HG02798 (cell line): ENCODE measurements at regions not wholly inside any gene's neighbourhood (a gene's known extent, or its start where the extent isn't known, plus 50 kb on each side); places are given as distances from the start of the nearest gene placed in this dataset.

Experiments used
- ATAC-seq: cut with Tn5 transposase; IDR thresholded peaks from one replicate; pipeline ENCODE4 v1.9.1; 2021; ENCODE audit warnings: mild to moderate bottlenecking; ENCODE audit not compliant: unreplicated experiment, poor library complexity

- no peak for ATAC-seq
Observed at GRCh38 chr2:196307775-196308305, 136.5 kb upstream of the STK17B start.

- no peak for ATAC-seq
Observed at GRCh38 chr2:196309691-196310090, 138.3 kb upstream of the STK17B start.

- no peak for ATAC-seq
Observed at GRCh38 chr2:196314157-196314556, 142.8 kb upstream of the STK17B start.

GRCh38 chr2:196314780-196315179, 143.4 kb upstream of the STK17B start:
- ATAC-seq: no peak

GRCh38 chr2:196315388-196316049, 144.1 kb upstream of the STK17B start:
- no peak for ATAC-seq

GRCh38 chr2:196316050-196316430, 144.7 kb upstream of the STK17B start:
- no peak for ATAC-seq

GRCh38 chr2:196318517-196319377, 147.4 kb upstream of the STK17B start:
- no peak for ATAC-seq

- ATAC-seq: no peak
Observed at GRCh38 chr2:196322973-196323810, 151.8 kb upstream of the STK17B start.

- ATAC-seq: no peak
Observed at GRCh38 chr2:196324211-196324610, 152.8 kb upstream of the STK17B start.

GRCh38 chr2:196328088-196328680, 156.8 kb upstream of the STK17B start:
- no peak for ATAC-seq

GRCh38 chr2:196329959-196330358, 158.6 kb upstream of the STK17B start:
- no peak for ATAC-seq

- no peak for ATAC-seq
Observed at GRCh38 chr2:196330645-196331044, 159.3 kb upstream of the STK17B start.

GRCh38 chr2:196331143-196331542, 159.8 kb upstream of the STK17B start:
- ATAC-seq: no peak

- ATAC-seq: no peak
Observed at GRCh38 chr2:196331851-196332250, 160.5 kb upstream of the STK17B start.

GRCh38 chr2:196333397-196333796, 162.0 kb upstream of the STK17B start:
- no peak for ATAC-seq

- no peak for ATAC-seq
Observed at GRCh38 chr2:196334710-196335109, 163.3 kb upstream of the STK17B start.

GRCh38 chr2:196335221-196335634, 163.8 kb upstream of the STK17B start:
- no peak for ATAC-seq

- no peak for ATAC-seq
Observed at GRCh38 chr2:196336207-196336606, 164.8 kb upstream of the STK17B start.

- ATAC-seq: peak; percentile 60
Observed at GRCh38 chr2:196336715-196337114, 165.3 kb upstream of the STK17B start.
